ENCODE measurements at regions not wholly inside any gene's neighbourhood (a gene's known extent, or its start where the extent isn't known, plus 50 kb on each side); places are given as distances from the start of the nearest gene placed in this dataset.

- no peak for TF ChIP-seq EZH2 (IDR thresholded peaks at IDR 0.05; ENCODE audit: borderline replicate concordance, insufficient read depth, low read length, poor library complexity, severe bottlenecking)
- TF ChIP-seq, protein P1, sequence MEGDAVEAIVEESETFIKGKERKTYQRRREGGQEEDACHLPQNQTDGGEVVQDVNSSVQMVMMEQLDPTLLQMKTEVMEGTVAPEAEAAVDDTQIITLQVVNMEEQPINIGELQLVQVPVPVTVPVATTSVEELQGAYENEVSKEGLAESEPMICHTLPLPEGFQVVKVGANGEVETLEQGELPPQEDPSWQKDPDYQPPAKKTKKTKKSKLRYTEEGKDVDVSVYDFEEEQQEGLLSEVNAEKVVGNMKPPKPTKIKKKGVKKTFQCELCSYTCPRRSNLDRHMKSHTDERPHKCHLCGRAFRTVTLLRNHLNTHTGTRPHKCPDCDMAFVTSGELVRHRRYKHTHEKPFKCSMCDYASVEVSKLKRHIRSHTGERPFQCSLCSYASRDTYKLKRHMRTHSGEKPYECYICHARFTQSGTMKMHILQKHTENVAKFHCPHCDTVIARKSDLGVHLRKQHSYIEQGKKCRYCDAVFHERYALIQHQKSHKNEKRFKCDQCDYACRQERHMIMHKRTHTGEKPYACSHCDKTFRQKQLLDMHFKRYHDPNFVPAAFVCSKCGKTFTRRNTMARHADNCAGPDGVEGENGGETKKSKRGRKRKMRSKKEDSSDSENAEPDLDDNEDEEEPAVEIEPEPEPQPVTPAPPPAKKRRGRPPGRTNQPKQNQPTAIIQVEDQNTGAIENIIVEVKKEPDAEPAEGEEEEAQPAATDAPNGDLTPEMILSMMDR (IDR thresholded peaks at IDR 0.05; ENCODE audit: poor library complexity, severe bottlenecking) = no peak
- TF ChIP-seq TAF1 (IDR thresholded peaks at IDR 0.05; ENCODE audit: low read depth) = no peak
- TF ChIP-seq EP300 (conservative IDR thresholded peaks at IDR 0.05; ENCODE audit: poor library complexity, severe bottlenecking) = no peak
- no peak for TF ChIP-seq SMC3 (conservative IDR thresholded peaks at IDR 0.05; ENCODE audit: poor library complexity)
- TF ChIP-seq POLR2AphosphoS5 (IDR thresholded peaks at IDR 0.05) = no peak
- TF ChIP-seq RAD21 (conservative IDR thresholded peaks at IDR 0.05) = no peak
Measured at GRCh38 chr3:102238362-102238761, 196.5 kb upstream of the ZPLD1 start.
